Vagina (tissue), 2 donors: ENCODE measurements at regions not wholly inside any gene's neighbourhood (a gene's known extent, or its start where the extent isn't known, plus 50 kb on each side); places are given as distances from the start of the nearest gene placed in this dataset.

ENCODE experiments used
- DNase-seq, 2 donors: peaks; one replicate each; pipeline ENCODE4 v3.0.0-alpha.2; 2017; ENCODE audit errors: extremely low spot score in 2 of 2
- H3K27ac ChIP-seq: fragments of 200-600 bp; sonication (generic); one replicate; pipeline ENCODE4 v1.5.1; 2019
- H3K27me3 ChIP-seq: fragments of 200-600 bp; sonication (generic); one replicate; pipeline ENCODE4 v1.5.1; 2019
- H3K36me3 ChIP-seq, 2 donors: fragments of 200-600 bp; sonication (generic); one replicate each; pipeline ENCODE4 v1.5.1; 2017 to 2019
- H3K4me1 ChIP-seq: fragments of 200-600 bp; sonication (generic); one replicate; pipeline ENCODE4 v1.5.1; 2019
- H3K4me3 ChIP-seq, 2 donors: fragments of 200-600 bp; sonication (generic); 1 replicate in 1 of 2; 2 replicates in 1 of 2; pipeline ENCODE4 v1.5.1; 2016 to 2019
- H3K9me3 ChIP-seq: fragments of 200-600 bp; sonication (generic); one replicate; pipeline ENCODE4 v1.5.1; 2019
- CTCF ChIP-seq, 3 experiments: fragments of 450-650 bp in 2 of 3; fragments of 200-600 bp in 1 of 3; sonication (generic) in 1 of 3; IDR thresholded peaks; one replicate each; pipeline ENCODE4 v1.5.1; 2017 to 2019; ENCODE audit warnings: antibody characterized with exemption in 3 of 3, mild to moderate bottlenecking in 2 of 3, moderate library complexity in 2 of 3
- POLR2A ChIP-seq, 2 donors: fragments of 450-650 bp; IDR thresholded peaks; one replicate each; pipeline ENCODE4 v1.6.1; 2017; ENCODE audit warnings: antibody characterized with exemption in 2 of 2, mild to moderate bottlenecking in 2 of 2, moderate library complexity in 2 of 2
- POLR2AphosphoS5 ChIP-seq, 2 donors: sonication (generic); formaldehyde crosslinking; IDR thresholded peaks; one replicate each; pipeline ENCODE4 v1.9.0; 2017; ENCODE audit warnings: antibody characterized with exemption in 2 of 2, mild to moderate bottlenecking in 2 of 2, low read depth in 1 of 2; ENCODE audit not compliant: insufficient read depth in 1 of 2
- intact Hi-C: fragments of 100-400 bp; cut with DNase I; formaldehyde crosslinking; loops from one replicate; pipeline ENCODE4 v1.15.1; 2023

- peaks cover 34% of the 10 kb centered on the region for H3K4me1 ChIP-seq
- no peak overlapping the region for H3K4me3 ChIP-seq
- intact Hi-C loops, result no loop called here
- TF ChIP-seq POLR2A (IDR thresholded peaks at IDR 0.05), result no peak
- TF ChIP-seq CTCF (IDR thresholded peaks at IDR 0.05), result no peak
- no peak for TF ChIP-seq POLR2AphosphoS5 (IDR thresholded peaks at IDR 0.05; ENCODE audit: insufficient read depth in 1 of 2, low read depth in 1 of 2)
- no peak for DNase-seq
- no peaks in the 10 kb centered on the region for H3K27me3 ChIP-seq
- H3K27ac ChIP-seq, result no peak overlapping the region
- no peaks in the 10 kb centered on the region for H3K9me3 ChIP-seq
- no peaks in the 10 kb centered on the region for H3K36me3 ChIP-seq
Measured at GRCh38 chr17:31674717-31675349, 184.2 kb downstream of the COPRS start.

GRCh38 chr17:31674305-31674704 is 184.7 kb downstream of the COPRS start:
- Histone ChIP-seq H3K9me3 (no peaks in the 10 kb centered on the region), H3K27ac (no peak overlapping the region), H3K4me3 (no peak overlapping the region), H3K36me3 (no peaks in the 10 kb centered on the region), H3K4me1 (peaks cover 34% of the 10 kb centered on the region), H3K27me3 (no peaks in the 10 kb centered on the region)
- no peak for DNase-seq
- intact Hi-C loops, result no loop called here
- TF ChIP-seq CTCF (IDR thresholded peaks at IDR 0.05) (no peak), POLR2AphosphoS5 (IDR thresholded peaks at IDR 0.05; ENCODE audit: insufficient read depth in 1 of 2, low read depth in 1 of 2) (no peak), POLR2A (IDR thresholded peaks at IDR 0.05) (no peak)

GRCh38 chr17:31673076-31673475 is 186.0 kb downstream of the COPRS start:
- DNase-seq, result no peak
- no peak for TF ChIP-seq POLR2AphosphoS5 (IDR thresholded peaks at IDR 0.05; ENCODE audit: insufficient read depth in 1 of 2, low read depth in 1 of 2)
- TF ChIP-seq POLR2A (IDR thresholded peaks at IDR 0.05), result no peak

GRCh38 chr17:31672161-31672819 is 186.8 kb downstream of the COPRS start:
- no peak overlapping the region for H3K4me3 ChIP-seq
- no peaks in the 10 kb centered on the region for H3K36me3 ChIP-seq
- DNase-seq, result no peak
- no peaks in the 10 kb centered on the region for H3K27me3 ChIP-seq
- no peaks in the 10 kb centered on the region for H3K9me3 ChIP-seq
- H3K27ac ChIP-seq, result no peak overlapping the region
- no peak for TF ChIP-seq POLR2A (IDR thresholded peaks at IDR 0.05)
- TF ChIP-seq CTCF (IDR thresholded peaks at IDR 0.05), result no peak
- TF ChIP-seq POLR2AphosphoS5 (IDR thresholded peaks at IDR 0.05; ENCODE audit: insufficient read depth in 1 of 2, low read depth in 1 of 2), result no peak
- peaks cover 18% of the 10 kb centered on the region for H3K4me1 ChIP-seq
- intact Hi-C loops, result no loop called here

More at GRCh38 chr17:31673076-31673475, 186.0 kb downstream of the COPRS start:
- no peaks in the 10 kb centered on the region for H3K9me3 ChIP-seq
- H3K4me3 ChIP-seq, result no peak overlapping the region
- H3K27ac ChIP-seq, result no peak overlapping the region
- no peaks in the 10 kb centered on the region for H3K36me3 ChIP-seq
- intact Hi-C loops, result no loop called here
- peaks cover 23% of the 10 kb centered on the region for H3K4me1 ChIP-seq
- no peaks in the 10 kb centered on the region for H3K27me3 ChIP-seq

GRCh38 chr17:31663576-31663975 is 195.5 kb downstream of the COPRS start:
- no peaks in the 10 kb centered on the region for H3K4me1 ChIP-seq
- H3K9me3 ChIP-seq, result peaks cover 14% of the 10 kb centered on the region
- H3K27ac ChIP-seq, result no peak overlapping the region
- intact Hi-C loops, result no loop called here
- no peaks in the 10 kb centered on the region for H3K36me3 ChIP-seq
- no peaks in the 10 kb centered on the region for H3K27me3 ChIP-seq
- no peak for DNase-seq
- TF ChIP-seq CTCF (IDR thresholded peaks at IDR 0.05), result no peak
- TF ChIP-seq POLR2A (IDR thresholded peaks at IDR 0.05), result no peak
- no peak for TF ChIP-seq POLR2AphosphoS5 (IDR thresholded peaks at IDR 0.05; ENCODE audit: insufficient read depth in 1 of 2, low read depth in 1 of 2)
- H3K4me3 ChIP-seq, result no peak overlapping the region
